ENCODE measurements at regions not wholly inside any gene's neighbourhood (a gene's known extent, or its start where the extent isn't known, plus 50 kb on each side); places are given as distances from the start of the nearest gene placed in this dataset.

GRCh38 chr10:29925771-29926692 is 133.4 kb downstream of the JCAD start (continued):
- TF ChIP-seq YEATS2 (CRISPR knock-in tag; IDR thresholded peaks at IDR 0.05; ENCODE audit: borderline replicate concordance) (no peak), GLI4 (CRISPR knock-in tag; IDR thresholded peaks at IDR 0.05; ENCODE audit: borderline replicate concordance) (no peak), ZGPAT (CRISPR knock-in tag; IDR thresholded peaks at IDR 0.05) (no peak), DPF2 (CRISPR knock-in tag; IDR thresholded peaks at IDR 0.05; ENCODE audit: borderline replicate concordance, low read depth) (no peak), ZFP62 (CRISPR knock-in tag; IDR thresholded peaks at IDR 0.05) (no peak), RNF2 (conservative IDR thresholded peaks at IDR 0.05; ENCODE audit: low read depth) (no peak)

GRCh38 chr10:29924436-29924835 is 134.9 kb downstream of the JCAD start:
- CTCF ChIA-PET (ENCODE audit: low intra/inter-chr PET ratio, low total read pairs): no interaction called here
- Histone ChIP-seq H3K9ac (ENCODE audit: insufficient read depth, low read depth, low read length) (no peak overlapping the region), H3K27me3 (ENCODE audit: control insufficient read depth in 1 of 2, insufficient read depth in 2 of 2, low read length in 2 of 2) (peaks cover 0 to 12% of the 10 kb centered on the region in 2 experiments; a peak in 4 of 5 replicates), H3K4me3 (replicated peaks in 1 of 3; ENCODE audit: insufficient read depth in 1 of 3, low read depth in 2 of 3, low read length in 3 of 3) (no peak overlapping the region), H4K20me1 (ENCODE audit: insufficient read depth, low read length) (no peaks in the 10 kb centered on the region), H3K36me3 (replicated peaks in 1 of 2; ENCODE audit: control insufficient read depth in 1 of 2, insufficient read depth in 2 of 2, low read length in 2 of 2) (no peaks in the 10 kb centered on the region), H3K4me1 (ENCODE audit: insufficient read depth, low read length) (no peaks in the 10 kb centered on the region), H3K27ac (ENCODE audit: extremely low read length, insufficient read depth, low read length) (no peak overlapping the region), H2AFZ (ENCODE audit: low read length) (no peak overlapping the region), H3K9me3 (ENCODE audit: low read length) (no peaks in the 10 kb centered on the region), H3K79me2 (ENCODE audit: insufficient read depth, low read length) (no peaks in the 10 kb centered on the region), H3K4me2 (ENCODE audit: low read depth, low read length) (no peak overlapping the region)
- intact Hi-C loops (cut with micrococcal nuclease; ENCODE audit: unreplicated experiment) (no loop called here), in situ Hi-C loops (cut with HindIII; ENCODE audit: extremely low pct_ligation_motif_present, low pct_unique_long_range_greater_than_20kb) (no loop called here)
- BruUV-seq (replicated peaks): no TSS peak
- DNase-seq (ENCODE audit: low spot score) (no peak), ATAC-seq (no peak), FAIRE-seq (no peak)
- POLR2A ChIA-PET: no interaction called here
- WGBS (ENCODE audit: low lambda C conversion rate): 26% methylated on average over 3 of the region's 3 CpGs
- no peak for TF ChIP-seq ZNF530 (CRISPR knock-in tag; IDR thresholded peaks at IDR 0.05; ENCODE audit: low read depth)
- no peak for TF ChIP-seq ZNF792 (CRISPR knock-in tag; IDR thresholded peaks at IDR 0.05)
- TF ChIP-seq ELK4 (CRISPR knock-in tag; IDR thresholded peaks at IDR 0.05; ENCODE audit: borderline replicate concordance): no peak
- no peak for TF ChIP-seq PHB2 (IDR thresholded peaks at IDR 0.05; ENCODE audit: partially characterized antibody)
- TF ChIP-seq RBM22 (optimal IDR thresholded peaks at IDR 0.05; ENCODE audit: low read length): no peak
- no peak for TF ChIP-seq SYNCRIP (IDR thresholded peaks at IDR 0.05; ENCODE audit: insufficient read depth, low read depth, low read length)
- no peak for TF ChIP-seq CREBL2 (CRISPR knock-in tag; IDR thresholded peaks at IDR 0.05; ENCODE audit: borderline replicate concordance)
- TF ChIP-seq MTA3 (CRISPR knock-in tag; IDR thresholded peaks at IDR 0.05): no peak
- TF ChIP-seq POLR2A (IDR thresholded peaks at IDR 0.05; ENCODE audit: insufficient read depth in 1 of 2, low read depth in 2 of 2, low read length in 2 of 2): no peak
- no peak for TF ChIP-seq FOXP4 (CRISPR knock-in tag; IDR thresholded peaks at IDR 0.05)
- no peak for TF ChIP-seq ZNF280B (CRISPR knock-in tag; IDR thresholded peaks at IDR 0.05; ENCODE audit: borderline replicate concordance)
